ELR (cell line): ENCODE measurements at regions not wholly inside any gene's neighbourhood (a gene's known extent, or its start where the extent isn't known, plus 50 kb on each side); places are given as distances from the start of the nearest gene placed in this dataset.

ENCODE experiments used
- DNase-seq: peaks from one replicate; pipeline ENCODE4 v3.0.0-alpha.2; 2015; ENCODE audit warnings: low read depth

DNA sequence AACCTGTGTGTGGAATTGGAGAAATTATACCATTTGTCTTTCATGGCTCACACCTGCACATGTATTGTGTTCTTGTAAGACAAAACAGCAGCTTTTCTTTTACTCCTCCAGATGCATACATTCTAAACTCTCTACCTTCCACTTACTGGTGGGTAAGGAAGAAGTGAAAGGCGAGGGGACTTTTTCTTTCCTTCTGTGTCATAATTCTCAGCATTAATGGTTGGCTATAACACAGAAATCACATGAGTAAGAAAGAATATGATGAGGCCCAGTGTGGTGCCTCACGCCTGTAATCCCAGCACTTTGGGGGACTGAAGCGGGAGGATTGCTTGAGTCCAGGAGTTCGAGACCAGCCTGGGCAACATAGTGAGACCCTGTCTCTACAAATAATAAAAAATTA, 57.8 kb upstream of the SHANK2 start:
- no peak for DNase-seq

DNA sequence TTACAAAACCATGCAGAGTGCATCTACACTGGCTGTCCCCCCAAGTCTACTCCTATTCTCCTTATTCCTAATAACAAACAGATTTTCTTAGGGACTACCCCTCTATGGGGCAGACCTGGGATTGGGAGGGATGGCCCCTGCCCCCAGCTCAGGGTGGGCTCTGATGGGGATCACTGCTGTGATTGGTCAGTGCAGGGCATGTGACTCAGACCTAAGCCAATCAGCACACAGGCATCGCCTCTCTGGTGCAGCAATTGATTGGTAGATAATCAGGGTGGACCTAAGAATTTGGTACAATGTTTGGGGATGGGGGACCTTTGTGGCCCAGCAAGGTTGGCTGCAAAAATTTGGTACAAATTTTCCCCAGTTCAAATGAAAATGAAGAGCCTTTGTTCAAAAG, 57.2 kb upstream of the SHANK2 start:
- DNase-seq, result no peak

- no peak for DNase-seq
Measured at GRCh38 chr11:71309181-71309580, 56.8 kb upstream of the SHANK2 start.

GRCh38 chr11:71307811-71308645, 55.7 kb upstream of the SHANK2 start:
- no peak for DNase-seq

DNA sequence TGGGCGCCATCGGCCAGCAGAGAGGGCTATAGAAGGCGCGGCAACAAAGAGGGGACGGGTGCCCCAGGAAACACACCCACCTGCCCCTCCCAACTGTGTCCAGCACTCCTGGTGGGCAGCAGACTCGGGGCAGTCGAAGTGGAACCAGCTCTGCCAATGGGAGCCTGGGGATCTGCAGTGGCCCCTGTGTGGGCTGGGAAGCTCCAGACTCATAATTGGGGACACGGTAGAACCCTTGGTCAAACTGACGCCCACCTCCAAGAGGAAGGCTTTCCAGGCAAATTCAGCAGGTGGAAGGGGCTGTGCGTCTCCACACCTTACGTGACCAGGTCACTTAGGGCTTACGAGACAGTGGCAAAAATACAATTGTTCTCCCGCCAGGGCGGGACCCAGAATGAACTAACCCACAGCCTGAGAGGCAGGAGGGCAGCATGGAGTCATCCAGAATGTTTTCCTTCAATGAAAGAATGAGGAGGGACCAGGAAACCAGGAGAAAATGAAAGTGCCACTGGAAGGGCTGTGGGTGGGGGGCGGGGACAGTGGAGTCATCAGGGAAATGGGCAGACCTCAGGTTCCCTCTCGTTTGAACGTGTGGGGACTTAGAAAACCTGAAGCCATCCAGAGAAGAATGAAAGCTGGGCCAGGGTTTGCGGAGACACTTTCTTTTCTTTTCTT, 53.2 kb upstream of the SHANK2 start:
- DNase-seq, result no peak

DNA sequence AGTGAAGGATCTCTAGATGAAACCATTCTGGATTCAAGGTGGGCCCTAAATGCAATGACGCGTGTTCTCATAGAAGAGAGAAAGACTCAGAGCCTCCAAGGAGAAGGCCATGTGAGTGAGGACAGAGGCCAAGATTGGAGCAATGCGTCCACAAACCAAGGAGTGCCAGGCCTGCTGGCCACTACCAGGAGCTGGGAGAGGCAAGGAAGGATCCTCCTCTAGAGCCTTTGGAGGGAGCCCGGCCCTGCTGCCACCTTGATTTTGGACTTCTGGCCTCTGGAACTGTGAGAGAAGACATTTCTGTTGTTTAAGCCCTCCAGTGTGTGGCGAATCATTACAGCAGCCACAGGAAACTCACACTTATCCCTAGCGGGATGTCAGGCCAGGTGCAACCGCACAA, 52.7 kb upstream of the SHANK2 start:
- DNase-seq, result no peak

DNA sequence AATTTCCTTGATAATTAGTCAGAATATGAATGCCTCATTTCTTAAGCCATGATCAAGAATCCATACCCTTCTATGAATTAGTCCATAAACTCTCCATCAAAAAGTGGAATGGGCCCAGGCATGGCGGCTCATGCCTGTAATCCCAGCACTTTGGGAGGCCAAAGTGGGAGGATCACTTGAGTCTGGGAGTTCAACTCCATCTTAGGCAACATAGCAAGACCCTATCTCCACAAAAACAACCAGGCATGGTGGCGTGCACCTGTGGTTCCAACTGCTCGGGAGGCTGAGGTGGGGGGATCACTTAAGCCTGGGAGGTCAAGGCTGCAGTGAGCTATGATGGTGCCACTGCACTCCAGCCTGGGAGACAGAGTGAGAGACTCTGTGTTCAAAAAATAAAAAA, 52.1 kb upstream of the SHANK2 start:
- no peak for DNase-seq

DNA sequence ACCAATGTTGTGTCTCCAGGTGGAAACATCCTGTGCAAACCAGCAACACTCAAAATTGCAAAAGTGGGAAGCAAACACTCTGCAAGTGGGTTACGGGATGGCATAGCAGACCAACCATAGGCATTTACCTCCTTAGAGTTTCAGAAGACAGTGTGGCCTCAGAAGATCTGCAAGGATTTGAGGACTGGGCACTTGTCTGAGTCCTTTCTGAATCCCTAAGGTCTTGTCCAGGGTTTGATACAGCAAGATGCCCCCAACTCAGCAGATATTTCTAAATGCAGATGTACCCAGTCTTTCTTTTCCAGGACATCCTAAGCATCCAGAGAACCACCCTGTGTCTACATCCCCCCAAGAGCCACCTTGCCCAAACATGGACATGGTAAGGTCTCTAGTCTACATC, 51.7 kb upstream of the SHANK2 start:
- no peak for DNase-seq

DNA sequence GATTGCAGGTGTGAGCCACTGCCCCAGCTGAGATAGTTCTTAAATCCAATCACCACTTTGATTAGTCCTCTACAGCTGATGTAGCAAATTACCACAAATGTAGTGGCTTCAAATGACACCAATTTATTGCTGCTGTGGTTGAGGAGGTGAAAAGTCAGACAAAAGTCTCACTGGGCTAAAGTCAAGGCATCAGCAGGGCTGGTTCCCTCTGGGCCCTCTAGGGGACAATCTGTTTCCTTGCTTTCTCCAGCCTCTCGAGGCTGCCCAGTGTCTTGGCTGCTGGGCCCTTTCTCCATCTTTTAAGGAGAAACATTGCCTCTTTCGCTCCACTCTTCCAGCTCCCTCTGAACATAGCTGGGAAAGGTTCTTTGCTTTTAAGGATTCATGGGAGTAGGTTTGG, 50.5 kb upstream of the SHANK2 start:
- DNase-seq, result peak; percentile 16

- no peak for DNase-seq
Measured at GRCh38 chr11:71302534-71302909, 50.1 kb upstream of the SHANK2 start.
